DND-41 (cell line): ENCODE measurements at regions not wholly inside any gene's neighbourhood (a gene's known extent, or its start where the extent isn't known, plus 50 kb on each side); places are given as distances from the start of the nearest gene placed in this dataset.

Experiments used
- ATAC-seq: fragments of 200-7000 bp; cut with Tn5 transposase; 3 replicates; pipeline ENCODE4 v1.9.1; 2021; ENCODE audit warnings: low read depth; ENCODE audit not compliant: insufficient read depth
- DNase-seq: peaks from one replicate; pipeline ENCODE4 v3.0.0-alpha.2; 2020
- H2AFZ ChIP-seq: 2 replicates; pipeline ENCODE4 v1.6.0; 2012; ENCODE audit warnings: low read depth, low read length
- H3K27ac ChIP-seq: 2 replicates; pipeline ENCODE4 v1.5.1; 2012; ENCODE audit warnings: low read length, inconsistent platforms
- H3K27me3 ChIP-seq: fragments of 200-600 bp; sonication (generic); 2 replicates; pipeline ENCODE4 v1.6.0; 2012; ENCODE audit warnings: low read length, mild to moderate bottlenecking, inconsistent platforms; ENCODE audit not compliant: insufficient read depth, poor library complexity
- H3K36me3 ChIP-seq: 2 replicates; pipeline ENCODE4 v1.5.1; 2012; ENCODE audit warnings: low read length, inconsistent platforms; ENCODE audit not compliant: insufficient read depth
- H3K4me1 ChIP-seq: 2 replicates; pipeline ENCODE4 v1.5.1; 2012; ENCODE audit warnings: mild to moderate bottlenecking, low read length; ENCODE audit not compliant: insufficient read depth
- H3K4me2 ChIP-seq: 2 replicates; pipeline ENCODE4 v1.6.0; 2012; ENCODE audit warnings: mild to moderate bottlenecking, moderate library complexity, low read length, inconsistent platforms; ENCODE audit not compliant: insufficient read depth
- H3K4me3 ChIP-seq, 2 experiments: fragments of 200-600 bp in 1 of 2; shearing (Covaris generic) in 1 of 2; 2 replicates each; pipeline ENCODE4 v1.5.1; 2012 to 2016; ENCODE audit warnings: inconsistent platforms in 2 of 2, low read length in 2 of 2, mild to moderate bottlenecking in 2 of 2, low read depth in 1 of 2, moderate library complexity in 1 of 2
- H3K79me2 ChIP-seq: 2 replicates; pipeline ENCODE4 v1.6.0; 2012; ENCODE audit warnings: low read length, inconsistent platforms; ENCODE audit not compliant: insufficient read depth
- H3K9ac ChIP-seq: 2 replicates; pipeline ENCODE4 v1.6.0; 2012; ENCODE audit warnings: low read depth, mild to moderate bottlenecking, inconsistent platforms, low read length, moderate library complexity
- H3K9me3 ChIP-seq: 2 replicates; pipeline ENCODE4 v1.5.1; 2012; ENCODE audit warnings: low read length, moderate library complexity, mild to moderate bottlenecking, inconsistent platforms; ENCODE audit not compliant: insufficient read depth, severe bottlenecking
- H4K20me1 ChIP-seq: 2 replicates; pipeline ENCODE4 v1.6.0; 2012; ENCODE audit warnings: low read length; ENCODE audit not compliant: insufficient read depth
- EZH2 ChIP-seq: IDR thresholded peaks from 3 replicates; pipeline ENCODE4 v1.6.1; 2012; ENCODE audit warnings: borderline replicate concordance, low read depth, mild to moderate bottlenecking, moderate library complexity, low read length, inconsistent platforms; ENCODE audit not compliant: severe bottlenecking
- TF ChIP-seq, protein P1 (sequence below): IDR thresholded peaks from 2 replicates; pipeline ENCODE4 v1.5.1; 2012; ENCODE audit warnings: borderline replicate concordance, low read length, moderate library complexity, mild to moderate bottlenecking; ENCODE audit not compliant: poor library complexity, severe bottlenecking; ENCODE audit errors: extremely low read depth

- Histone ChIP-seq H3K27me3 (no peaks in the 10 kb centered on the region), H3K4me3 (no peak overlapping the region), H3K4me1 (no peaks in the 10 kb centered on the region), H3K9me3 (peaks cover 3% of the 10 kb centered on the region), H3K27ac (no peak overlapping the region), H3K79me2 (no peaks in the 10 kb centered on the region), H3K36me3 (no peaks in the 10 kb centered on the region), H3K9ac (no peak overlapping the region), H2AFZ (no peak overlapping the region), H3K4me2 (no peak overlapping the region), H4K20me1 (no peaks in the 10 kb centered on the region)
- DNase-seq (no peak), ATAC-seq (no peak)
- no peak for TF ChIP-seq EZH2
- TF ChIP-seq, protein P1, sequence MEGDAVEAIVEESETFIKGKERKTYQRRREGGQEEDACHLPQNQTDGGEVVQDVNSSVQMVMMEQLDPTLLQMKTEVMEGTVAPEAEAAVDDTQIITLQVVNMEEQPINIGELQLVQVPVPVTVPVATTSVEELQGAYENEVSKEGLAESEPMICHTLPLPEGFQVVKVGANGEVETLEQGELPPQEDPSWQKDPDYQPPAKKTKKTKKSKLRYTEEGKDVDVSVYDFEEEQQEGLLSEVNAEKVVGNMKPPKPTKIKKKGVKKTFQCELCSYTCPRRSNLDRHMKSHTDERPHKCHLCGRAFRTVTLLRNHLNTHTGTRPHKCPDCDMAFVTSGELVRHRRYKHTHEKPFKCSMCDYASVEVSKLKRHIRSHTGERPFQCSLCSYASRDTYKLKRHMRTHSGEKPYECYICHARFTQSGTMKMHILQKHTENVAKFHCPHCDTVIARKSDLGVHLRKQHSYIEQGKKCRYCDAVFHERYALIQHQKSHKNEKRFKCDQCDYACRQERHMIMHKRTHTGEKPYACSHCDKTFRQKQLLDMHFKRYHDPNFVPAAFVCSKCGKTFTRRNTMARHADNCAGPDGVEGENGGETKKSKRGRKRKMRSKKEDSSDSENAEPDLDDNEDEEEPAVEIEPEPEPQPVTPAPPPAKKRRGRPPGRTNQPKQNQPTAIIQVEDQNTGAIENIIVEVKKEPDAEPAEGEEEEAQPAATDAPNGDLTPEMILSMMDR: no peak
These were observed 94.8 kb upstream of the ANKRD28 start for GRCh38 chr3:15892311-15893227.

DNA sequence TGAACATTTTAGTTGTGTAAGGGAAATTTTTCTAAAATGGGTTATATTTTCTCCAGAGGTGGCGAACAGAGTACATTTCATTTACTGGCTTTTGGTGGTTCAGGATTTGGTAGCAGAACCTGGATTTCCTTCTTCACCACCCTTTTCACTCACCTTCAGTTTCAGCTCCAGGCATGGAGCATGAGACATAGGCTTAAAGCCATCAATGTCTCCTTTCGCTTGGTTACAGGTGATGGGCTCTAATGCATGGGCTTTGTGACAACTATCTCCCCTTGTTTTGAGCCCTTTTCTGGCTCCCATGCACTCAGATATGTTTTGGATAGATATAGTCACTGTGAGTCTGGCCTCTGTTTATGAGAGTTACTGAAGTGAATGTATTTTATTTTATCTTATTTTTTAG lies 96.6 kb upstream of the ANKRD28 start:
- peaks cover 3% of the 10 kb centered on the region for H3K9me3 ChIP-seq
- no peak overlapping the region for H3K9ac ChIP-seq
- no peak overlapping the region for H3K4me3 ChIP-seq
- H3K4me2 ChIP-seq: no peak overlapping the region
- no peaks in the 10 kb centered on the region for H3K36me3 ChIP-seq
- no peak for TF ChIP-seq EZH2
- TF ChIP-seq, protein P1: no peak
- H3K79me2 ChIP-seq: no peaks in the 10 kb centered on the region
- no peak for ATAC-seq
- no peak overlapping the region for H3K27ac ChIP-seq
- H3K27me3 ChIP-seq: no peaks in the 10 kb centered on the region
- DNase-seq: no peak
- no peaks in the 10 kb centered on the region for H4K20me1 ChIP-seq
- no peak overlapping the region for H2AFZ ChIP-seq
- no peaks in the 10 kb centered on the region for H3K4me1 ChIP-seq

DNA sequence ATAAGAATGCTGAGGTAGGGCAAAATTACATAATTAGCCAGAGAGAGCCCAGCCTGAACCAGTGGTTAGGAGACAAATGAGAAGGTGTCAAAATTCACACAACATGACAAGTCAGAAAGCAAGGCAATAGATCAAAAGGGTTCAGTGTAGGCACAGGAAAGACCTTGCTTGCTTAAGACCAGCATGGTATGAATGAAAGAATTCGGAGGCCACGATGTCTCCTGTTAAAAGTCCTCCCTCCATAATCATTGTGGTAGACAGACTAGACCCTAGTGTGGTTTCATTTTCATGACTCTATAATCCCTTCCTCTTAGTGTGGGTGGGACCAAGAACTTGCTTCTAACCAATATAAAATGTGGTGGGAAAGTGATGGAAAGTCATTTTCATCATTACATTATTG lies 98.7 kb upstream of the ANKRD28 start:
- Histone ChIP-seq H3K79me2 (no peaks in the 10 kb centered on the region), H3K4me3 (no peak overlapping the region), H3K4me2 (no peak overlapping the region), H3K9me3 (peaks cover 3% of the 10 kb centered on the region), H3K27ac (no peak overlapping the region), H3K36me3 (no peaks in the 10 kb centered on the region), H4K20me1 (no peaks in the 10 kb centered on the region), H3K4me1 (no peaks in the 10 kb centered on the region), H2AFZ (no peak overlapping the region), H3K9ac (no peak overlapping the region), H3K27me3 (no peaks in the 10 kb centered on the region)
- DNase-seq (no peak), ATAC-seq (peak; percentile 76)
- TF ChIP-seq, protein P1: no peak
- no peak for TF ChIP-seq EZH2
